NOMO-1 treated with DMSO at 0.1 percent for 48 hours (cell line): ENCODE measurements at regions not wholly inside any gene's neighbourhood (a gene's known extent, or its start where the extent isn't known, plus 50 kb on each side); places are given as distances from the start of the nearest gene placed in this dataset.
"Not testable (repeated sequence)": the region's sequence is repeated elsewhere in the genome, so short reads cannot be mapped to it uniquely, and the experiment has no call there.

Experiments
- DNase-seq: peaks from one replicate; lab custom pipeline; 2025; ENCODE audit not compliant: unreplicated experiment; lab: John Stamatoyannopoulos, UW

DNA sequence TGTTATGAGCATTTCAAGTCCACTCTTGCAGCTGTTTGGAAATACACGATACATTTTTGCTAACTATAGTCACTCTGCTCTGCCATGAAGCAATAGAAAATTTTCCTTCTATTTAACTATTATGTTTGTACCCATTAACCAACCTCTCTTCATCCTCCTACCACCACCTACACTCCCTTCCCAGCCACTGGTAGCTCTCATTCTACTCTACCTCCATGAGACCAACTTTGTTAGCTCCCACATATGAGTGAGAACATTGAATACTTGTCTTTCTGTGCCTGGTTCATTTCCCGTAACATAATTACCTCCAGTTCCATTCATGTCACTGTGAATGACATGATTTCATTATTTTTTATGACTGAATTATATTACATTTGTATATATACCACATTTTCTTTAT is 505.9 kb upstream of the CCNG1 start:
- no peak for DNase-seq

GRCh38 chr5:162939991-162940390 is 497.4 kb upstream of the CCNG1 start:
- no peak for DNase-seq

DNA sequence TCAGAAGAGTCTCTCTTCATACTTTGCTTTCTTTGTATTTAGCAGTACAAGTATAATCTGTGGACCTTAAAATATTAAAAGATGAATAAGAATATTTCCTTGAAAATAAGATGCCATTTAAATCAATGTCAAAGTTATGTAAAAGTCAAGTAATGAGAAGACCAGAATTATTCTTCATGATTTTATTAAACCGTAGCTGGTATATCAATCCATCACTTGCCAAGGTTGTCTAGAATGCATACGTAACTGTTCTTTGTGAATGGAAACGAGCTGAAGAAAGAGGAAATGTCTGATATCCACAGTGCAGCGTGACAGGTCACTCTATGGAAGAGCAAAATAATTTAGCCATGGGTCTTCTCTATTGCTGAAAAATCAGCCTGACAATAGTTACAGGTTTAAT is 488.7 kb upstream of the CCNG1 start:
- DNase-seq, result no peak

- DNase-seq, result no peak
Measured at GRCh38 chr5:162956570-162956969, 480.8 kb upstream of the CCNG1 start.

GRCh38 chr5:162964144-162964543 is 473.3 kb upstream of the CCNG1 start:
- not testable (repeated sequence) for DNase-seq

- no peak for DNase-seq
Measured at GRCh38 chr5:162990063-162990462, 447.3 kb upstream of the CCNG1 start.

- no peak for DNase-seq
Measured at GRCh38 chr5:162990856-162991497, 446.4 kb upstream of the CCNG1 start.

DNA sequence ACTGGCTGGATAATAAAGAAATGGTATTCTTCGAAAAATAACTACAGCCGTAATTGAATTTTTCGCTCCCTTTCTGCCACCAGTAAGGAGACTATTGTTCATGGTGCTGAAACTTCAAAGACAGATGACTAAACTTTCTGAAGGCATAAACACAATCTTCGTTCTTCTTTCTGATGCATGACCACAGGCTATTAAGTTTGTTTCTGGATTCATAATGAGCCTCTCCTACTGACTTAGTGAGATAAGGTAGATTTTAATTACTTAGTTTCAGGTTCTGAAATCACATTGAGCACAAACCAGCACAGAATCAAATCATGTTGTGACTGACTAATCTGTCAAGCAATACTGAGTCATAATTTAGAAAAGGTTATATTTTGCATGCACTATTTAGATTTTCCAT is 441.8 kb upstream of the CCNG1 start:
- DNase-seq, result no peak

DNA sequence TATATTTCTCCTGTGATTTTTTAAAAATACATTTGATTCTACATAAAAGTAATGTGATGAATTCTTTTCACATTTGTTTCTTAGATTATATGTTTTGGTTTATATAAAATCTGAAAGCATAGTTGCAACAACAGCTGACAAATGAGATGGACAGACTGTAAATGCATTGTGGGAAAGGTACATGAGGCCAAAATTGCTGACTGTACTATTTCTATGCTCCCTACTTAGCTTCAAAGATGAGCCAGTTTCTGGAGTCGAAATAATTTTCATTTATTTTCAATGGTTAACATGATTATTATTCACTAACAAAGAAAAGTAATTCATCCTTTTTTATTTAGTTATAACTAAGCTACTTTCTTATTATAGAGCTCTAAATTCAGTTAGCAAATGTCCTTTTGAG is 441.3 kb upstream of the CCNG1 start:
- DNase-seq, result no peak

DNA sequence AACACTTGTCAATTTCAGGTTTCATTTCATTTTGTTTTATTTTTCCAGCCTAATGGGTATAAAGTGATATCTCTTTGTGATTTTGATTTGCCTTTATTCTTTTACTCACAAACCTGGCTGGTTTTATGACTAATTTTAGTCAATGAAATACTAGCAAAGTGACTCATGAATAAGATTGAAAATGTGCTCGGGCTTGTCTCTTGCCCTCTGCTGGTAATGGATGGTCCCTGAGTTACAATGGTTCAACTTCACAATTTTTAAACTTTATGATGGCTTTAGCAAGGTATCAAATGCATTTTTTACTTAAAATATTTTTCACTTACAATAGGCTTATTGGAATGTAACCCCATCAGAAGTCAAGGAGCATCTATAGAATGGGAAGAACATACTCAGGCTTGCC is 431.4 kb upstream of the CCNG1 start:
- DNase-seq, result no peak

GRCh38 chr5:163022582-163023128 is 414.7 kb upstream of the CCNG1 start:
- no peak for DNase-seq

GRCh38 chr5:163023846-163024245 is 413.5 kb upstream of the CCNG1 start:
- no peak for DNase-seq

DNA sequence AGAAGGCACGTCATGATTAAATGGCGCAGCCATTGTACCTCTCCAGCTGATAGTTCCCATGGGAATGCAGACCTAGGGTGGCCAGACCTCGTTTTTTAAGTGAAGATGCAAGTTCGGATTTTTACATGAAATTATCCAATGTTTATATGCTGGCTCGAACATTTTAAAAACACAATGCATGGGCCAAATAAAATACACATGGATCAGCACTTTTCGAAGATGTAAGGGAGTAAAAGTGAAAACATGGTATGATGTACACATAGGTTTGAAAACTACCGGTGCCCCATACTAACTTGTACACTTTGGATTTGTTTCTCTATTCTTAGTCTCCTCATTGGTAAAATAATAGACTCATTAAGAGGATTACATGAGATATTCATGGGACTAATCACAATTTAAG is 412.5 kb upstream of the CCNG1 start:
- no peak for DNase-seq

GRCh38 chr5:163033656-163034055 is 403.7 kb upstream of the CCNG1 start:
- DNase-seq, result no peak

DNA sequence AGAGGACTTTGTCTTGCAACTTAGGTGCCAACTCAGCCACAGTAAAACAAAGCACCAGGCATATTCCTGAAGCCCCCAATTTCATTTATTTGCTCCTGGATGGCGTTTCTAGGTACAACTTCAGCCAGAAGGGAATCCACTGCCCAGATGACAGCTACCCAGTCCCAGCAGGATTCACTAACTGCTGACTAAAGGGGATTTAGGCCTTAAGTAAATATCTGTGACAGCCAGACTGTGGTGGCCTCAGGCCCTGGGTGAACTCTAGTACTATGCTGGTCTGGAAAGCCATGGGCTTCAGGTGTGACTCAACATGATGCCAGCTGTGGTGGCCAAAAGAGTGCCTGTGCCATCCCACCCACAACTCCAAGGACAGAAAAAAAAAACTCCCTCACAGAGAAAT is 396.1 kb upstream of the CCNG1 start:
- no peak for DNase-seq

- DNase-seq, result no peak
Measured at GRCh38 chr5:163079618-163080017, 357.8 kb upstream of the CCNG1 start.

DNA sequence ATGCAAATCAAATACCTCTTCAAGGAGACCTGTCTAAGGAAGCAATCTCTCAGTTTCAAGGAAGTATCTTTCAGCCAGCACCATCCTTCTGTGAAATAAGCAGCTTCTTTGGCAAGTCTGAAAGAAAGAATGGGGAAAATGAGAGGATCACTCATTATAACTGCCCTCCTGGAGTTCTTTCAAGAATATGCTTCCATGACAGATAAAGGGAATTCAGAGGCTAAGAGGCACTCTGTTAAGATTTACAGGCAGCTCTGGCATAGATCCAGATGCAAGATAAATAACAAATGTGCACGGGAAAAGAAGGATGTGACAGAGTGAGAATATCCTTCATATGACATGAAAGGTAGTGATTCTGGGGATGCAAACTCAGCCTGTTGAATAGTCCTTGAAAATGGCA is 348.2 kb upstream of the CCNG1 start:
- DNase-seq, result no peak

GRCh38 chr5:163089926-163090325 is 347.5 kb upstream of the CCNG1 start:
- no peak for DNase-seq

DNA sequence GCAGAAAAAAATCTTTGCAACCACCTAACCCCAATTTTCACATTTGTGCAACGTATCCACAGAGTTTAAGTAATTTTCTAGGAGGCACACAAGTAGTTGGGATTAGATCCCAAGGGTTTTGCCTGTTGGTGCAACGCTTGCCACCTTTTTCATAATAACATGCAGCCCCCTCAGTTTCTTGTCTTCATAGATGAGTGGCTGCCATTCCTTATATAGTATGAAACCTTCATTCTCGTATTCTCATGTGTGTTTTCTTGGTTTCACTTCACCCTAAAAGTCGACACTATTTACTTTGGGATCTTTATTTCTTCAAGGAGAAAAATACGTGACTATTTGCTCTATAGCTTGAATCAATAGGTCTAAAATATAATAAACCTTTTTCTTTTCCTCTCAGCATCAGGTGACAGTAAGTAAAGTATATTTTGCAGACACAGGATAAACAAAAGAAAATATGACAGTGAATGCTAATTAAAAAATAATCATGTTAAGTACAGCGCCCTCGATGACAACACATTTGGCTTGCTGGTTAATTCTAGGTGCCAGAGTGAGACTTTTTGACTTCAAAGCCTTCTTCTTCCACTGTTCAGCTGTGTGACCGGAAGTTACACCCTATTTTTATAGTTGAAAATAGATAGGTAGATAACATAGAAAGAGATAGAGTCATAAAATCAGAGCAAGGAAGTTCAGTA is 342.8 kb upstream of the CCNG1 start:
- no peak for DNase-seq

GRCh38 chr5:163104464-163104863 is 332.9 kb upstream of the CCNG1 start:
- DNase-seq, result no peak

- DNase-seq, result no peak
Measured at GRCh38 chr5:163105456-163105855, 331.9 kb upstream of the CCNG1 start.

GRCh38 chr5:163106098-163106497 is 331.3 kb upstream of the CCNG1 start:
- no peak for DNase-seq

DNA sequence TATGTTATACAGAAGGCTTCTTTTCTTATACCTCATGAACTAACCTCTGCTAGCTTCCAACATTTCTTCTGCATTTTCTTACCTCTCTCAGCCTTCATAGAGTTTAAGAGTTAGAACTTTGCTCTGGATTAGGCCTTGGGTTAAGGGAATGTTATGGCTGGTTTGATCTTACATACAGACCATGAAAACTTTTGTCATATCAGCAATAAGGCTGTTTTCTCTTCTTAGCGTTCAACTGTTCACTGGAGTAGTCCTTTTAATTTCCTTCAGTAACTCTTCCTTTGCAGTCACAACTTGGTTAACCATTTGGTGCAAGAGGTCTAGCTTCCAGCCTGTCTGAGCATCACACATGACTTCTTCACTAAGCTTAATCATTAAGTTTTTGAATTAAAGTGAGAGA is 329.0 kb upstream of the CCNG1 start:
- no peak for DNase-seq
